Mammary epithelial cell (primary cell): ENCODE measurements at regions not wholly inside any gene's neighbourhood (a gene's known extent, or its start where the extent isn't known, plus 50 kb on each side); places are given as distances from the start of the nearest gene placed in this dataset.

ENCODE experiments used
- CTCF ChIP-seq, 2 donors: IDR thresholded peaks in 1 of 2; conservative IDR thresholded peaks in 1 of 2; 2 replicates each; pipeline ENCODE4 v1.5.1; 2011 to 2012; ENCODE audit warnings: inconsistent platforms in 2 of 2, low read length in 2 of 2, mild to moderate bottlenecking in 2 of 2, control low read depth in 1 of 2, low read depth in 1 of 2; ENCODE audit not compliant: insufficient read depth in 1 of 2; ENCODE audit errors: extremely low read depth in 1 of 2
- EZH2 ChIP-seq: IDR thresholded peaks from 2 replicates; pipeline ENCODE4 v1.6.1; 2012; ENCODE audit warnings: low read length, inconsistent platforms, borderline replicate concordance

- TF ChIP-seq CTCF (conservative IDR thresholded peaks at IDR 0.05 in 1 of 2, IDR thresholded peaks at IDR 0.05 in 1 of 2; ENCODE audit: extremely low read depth in 1 of 2, insufficient read depth in 1 of 2, low read depth in 1 of 2, low read length in 2 of 2): no peak
- no peak for TF ChIP-seq EZH2
These were observed 448.9 kb upstream of the ZNF462 start for GRCh38 chr9:106414042-106414441.
